22Rv1 (cell line): ENCODE measurements at regions not wholly inside any gene's neighbourhood (a gene's known extent, or its start where the extent isn't known, plus 50 kb on each side); places are given as distances from the start of the nearest gene placed in this dataset.

Experiments
- ZFX ChIP-seq: fragments of 450-650 bp; IDR thresholded peaks from 2 replicates; pipeline ENCODE4 v1.6.1; 2017; ENCODE audit warnings: antibody characterized with exemption, borderline replicate concordance
- TF ChIP-seq, protein P1 (sequence below): fragments of 450-650 bp; IDR thresholded peaks from 2 replicates; pipeline ENCODE4 v1.5.1; 2017; ENCODE audit warnings: mild to moderate bottlenecking

DNA sequence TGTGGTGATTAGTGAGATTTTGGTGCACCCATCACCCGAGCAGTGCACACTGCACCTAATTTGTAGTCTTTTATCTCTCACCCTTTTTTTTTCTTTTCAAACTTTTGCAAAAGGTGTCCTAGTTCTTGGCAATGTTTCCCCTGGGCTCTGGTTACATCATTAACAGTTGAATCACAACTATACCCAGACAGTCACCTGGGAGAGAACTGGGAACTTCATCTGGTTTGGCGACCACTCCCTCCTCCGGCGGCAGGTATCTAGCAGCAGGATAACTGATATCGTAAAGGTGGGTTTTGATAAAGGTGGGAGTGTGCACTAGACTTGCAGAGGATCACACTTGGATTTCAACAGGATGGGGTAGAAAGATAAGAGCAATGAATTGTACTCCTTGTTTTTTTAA, 140.5 kb downstream of the CHIC2 start:
- TF ChIP-seq, protein P1, sequence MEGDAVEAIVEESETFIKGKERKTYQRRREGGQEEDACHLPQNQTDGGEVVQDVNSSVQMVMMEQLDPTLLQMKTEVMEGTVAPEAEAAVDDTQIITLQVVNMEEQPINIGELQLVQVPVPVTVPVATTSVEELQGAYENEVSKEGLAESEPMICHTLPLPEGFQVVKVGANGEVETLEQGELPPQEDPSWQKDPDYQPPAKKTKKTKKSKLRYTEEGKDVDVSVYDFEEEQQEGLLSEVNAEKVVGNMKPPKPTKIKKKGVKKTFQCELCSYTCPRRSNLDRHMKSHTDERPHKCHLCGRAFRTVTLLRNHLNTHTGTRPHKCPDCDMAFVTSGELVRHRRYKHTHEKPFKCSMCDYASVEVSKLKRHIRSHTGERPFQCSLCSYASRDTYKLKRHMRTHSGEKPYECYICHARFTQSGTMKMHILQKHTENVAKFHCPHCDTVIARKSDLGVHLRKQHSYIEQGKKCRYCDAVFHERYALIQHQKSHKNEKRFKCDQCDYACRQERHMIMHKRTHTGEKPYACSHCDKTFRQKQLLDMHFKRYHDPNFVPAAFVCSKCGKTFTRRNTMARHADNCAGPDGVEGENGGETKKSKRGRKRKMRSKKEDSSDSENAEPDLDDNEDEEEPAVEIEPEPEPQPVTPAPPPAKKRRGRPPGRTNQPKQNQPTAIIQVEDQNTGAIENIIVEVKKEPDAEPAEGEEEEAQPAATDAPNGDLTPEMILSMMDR: no peak
- no peak for TF ChIP-seq ZFX
